Endothelial cell (in vitro differentiated cells): ENCODE measurements at regions not wholly inside any gene's neighbourhood (a gene's known extent, or its start where the extent isn't known, plus 50 kb on each side); places are given as distances from the start of the nearest gene placed in this dataset.

Source experiments
- DNase-seq: peaks from one replicate; pipeline ENCODE4 v3.0.0; 2021; ENCODE audit warnings: low spot score
- H3K27ac Mint-ChIP-seq: one replicate; pipeline ENCODE4 v1.8.0; 2021; ENCODE audit warnings: mixed read lengths, inconsistent platforms; ENCODE audit not compliant: unreplicated experiment
- H3K27me3 Mint-ChIP-seq: one replicate; pipeline ENCODE4 v1.8.0; 2021; ENCODE audit warnings: mild to moderate bottlenecking, moderate library complexity, mixed read lengths, inconsistent platforms; ENCODE audit not compliant: unreplicated experiment
- H3K36me3 Mint-ChIP-seq: one replicate; pipeline ENCODE4 v1.8.0; 2021; ENCODE audit warnings: mild to moderate bottlenecking, low read depth, mixed read lengths, inconsistent platforms; ENCODE audit not compliant: unreplicated experiment
- H3K4me1 Mint-ChIP-seq: one replicate; pipeline ENCODE4 v1.8.0; 2021; ENCODE audit warnings: mild to moderate bottlenecking, mixed read lengths, inconsistent platforms; ENCODE audit not compliant: unreplicated experiment
- H3K4me3 Mint-ChIP-seq: one replicate; pipeline ENCODE4 v1.8.0; 2021; ENCODE audit warnings: mild to moderate bottlenecking, mixed read lengths, inconsistent platforms; ENCODE audit not compliant: unreplicated experiment
- H3K9me3 Mint-ChIP-seq: one replicate; pipeline ENCODE4 v1.8.0; 2021; ENCODE audit warnings: mixed read lengths, inconsistent platforms; ENCODE audit not compliant: unreplicated experiment
- CTCF ChIP-seq: fragments of 200-600 bp; sonication (generic); IDR thresholded peaks from one replicate; pipeline ENCODE4 v1.5.0; 2021; ENCODE audit warnings: antibody characterized with exemption; ENCODE audit not compliant: unreplicated experiment

GRCh38 chr12:91793676-91794075, 352.0 kb downstream of the BTG1 start:
- DNase-seq, result no peak
- H3K27ac Mint-ChIP-seq, result no peak overlapping the region
- no peak overlapping the region for H3K4me3 Mint-ChIP-seq
- TF ChIP-seq CTCF, result no peak
- H3K27me3 Mint-ChIP-seq, result peaks cover 1% of the 10 kb centered on the region
- no peaks in the 10 kb centered on the region for H3K9me3 Mint-ChIP-seq
- H3K36me3 Mint-ChIP-seq, result no peaks in the 10 kb centered on the region
- H3K4me1 Mint-ChIP-seq, result no peaks in the 10 kb centered on the region

- H3K27ac Mint-ChIP-seq, result no peak overlapping the region
- no peak for TF ChIP-seq CTCF
- no peaks in the 10 kb centered on the region for H3K36me3 Mint-ChIP-seq
- no peak overlapping the region for H3K4me3 Mint-ChIP-seq
- DNase-seq, result no peak
- no peaks in the 10 kb centered on the region for H3K9me3 Mint-ChIP-seq
- no peaks in the 10 kb centered on the region for H3K4me1 Mint-ChIP-seq
- peaks cover 1% of the 10 kb centered on the region for H3K27me3 Mint-ChIP-seq
These were observed 353.0 kb downstream of the BTG1 start for GRCh38 chr12:91792597-91792996.

DNA sequence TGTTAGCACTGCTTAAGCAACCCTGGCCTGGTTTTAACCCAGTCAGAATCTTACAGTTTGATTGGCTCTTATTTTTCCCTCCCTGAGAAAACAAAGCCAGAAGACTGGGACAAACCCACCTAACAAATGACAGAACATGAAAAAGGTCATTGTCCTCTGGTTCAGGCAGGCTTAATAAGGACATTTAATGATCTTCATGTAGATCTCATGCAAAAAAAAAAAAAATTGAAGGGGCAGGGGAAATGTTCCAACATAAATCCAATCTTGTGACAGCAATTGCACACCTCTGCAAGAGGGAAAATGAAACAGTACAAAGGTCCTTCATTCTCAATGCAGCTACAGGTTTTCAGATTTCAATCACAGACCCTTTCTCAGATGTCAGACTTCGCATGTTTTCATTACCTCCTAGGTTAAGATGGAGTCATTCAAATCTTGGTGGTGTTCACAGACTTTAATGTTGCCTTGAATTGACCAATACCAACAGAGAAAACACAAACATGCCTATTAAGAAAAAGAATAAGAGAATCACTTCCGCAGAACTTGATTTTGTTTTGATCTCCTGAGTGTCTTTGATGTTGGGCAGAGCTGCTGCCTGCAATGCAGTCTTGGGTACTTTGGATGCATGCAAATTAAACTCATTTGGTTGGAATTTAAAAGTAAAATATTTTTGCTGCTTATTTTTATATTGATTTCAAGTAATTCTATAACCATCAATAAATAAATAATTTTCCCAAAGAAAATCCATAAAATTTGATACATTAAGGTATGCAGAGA, 359.0 kb downstream of the BTG1 start:
- Mint-ChIP-seq H3K4me1 (no peaks in the 10 kb centered on the region), H3K27ac (no peak overlapping the region), H3K27me3 (peaks cover 1% of the 10 kb centered on the region), H3K36me3 (no peaks in the 10 kb centered on the region), H3K4me3 (no peak overlapping the region), H3K9me3 (no peaks in the 10 kb centered on the region)
- DNase-seq, result no peak
- TF ChIP-seq CTCF, result no peak

DNA sequence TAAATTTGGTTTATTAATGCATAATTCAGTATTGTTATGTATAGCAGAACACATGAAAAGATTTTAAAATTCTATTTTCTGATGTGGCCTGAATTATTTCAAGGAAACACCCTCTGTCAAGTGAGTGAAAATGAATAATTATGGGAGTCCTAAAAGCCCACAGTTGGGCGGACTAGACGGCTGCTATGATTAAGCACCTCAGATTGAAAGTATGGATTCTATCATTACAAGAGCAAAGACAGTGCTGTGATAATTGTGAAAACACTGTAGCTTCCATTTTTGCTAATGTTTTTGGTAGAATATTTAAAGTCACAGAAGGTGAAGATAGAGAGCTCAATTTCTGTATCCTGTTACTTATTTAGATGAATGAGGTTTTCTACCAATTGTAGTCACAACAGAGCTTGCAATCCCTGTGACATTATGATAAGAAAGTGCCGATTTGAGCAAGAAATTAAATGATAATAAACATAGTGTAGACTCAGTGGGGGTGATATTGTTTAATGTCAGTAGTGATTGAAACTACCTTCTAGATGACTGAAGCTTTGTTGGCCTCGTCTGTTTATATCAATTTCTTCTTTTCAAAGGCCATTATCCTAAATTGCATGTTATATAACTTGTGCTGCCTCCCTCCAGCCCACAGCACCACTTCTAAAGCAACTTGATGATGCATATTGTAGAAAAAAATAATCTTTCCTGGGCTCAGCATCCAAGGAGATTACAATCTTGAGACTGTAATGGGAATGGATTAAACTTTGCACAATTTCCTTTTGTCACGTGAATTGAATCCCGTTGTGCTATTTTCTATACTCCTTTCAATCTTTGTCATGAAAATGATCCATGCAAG, 359.8 kb downstream of the BTG1 start:
- Mint-ChIP-seq H3K4me1 (no peaks in the 10 kb centered on the region), H3K27me3 (no peaks in the 10 kb centered on the region), H3K27ac (no peak overlapping the region), H3K36me3 (no peaks in the 10 kb centered on the region), H3K9me3 (no peaks in the 10 kb centered on the region), H3K4me3 (no peak overlapping the region)
- TF ChIP-seq CTCF, result no peak
- DNase-seq, result no peak

DNA sequence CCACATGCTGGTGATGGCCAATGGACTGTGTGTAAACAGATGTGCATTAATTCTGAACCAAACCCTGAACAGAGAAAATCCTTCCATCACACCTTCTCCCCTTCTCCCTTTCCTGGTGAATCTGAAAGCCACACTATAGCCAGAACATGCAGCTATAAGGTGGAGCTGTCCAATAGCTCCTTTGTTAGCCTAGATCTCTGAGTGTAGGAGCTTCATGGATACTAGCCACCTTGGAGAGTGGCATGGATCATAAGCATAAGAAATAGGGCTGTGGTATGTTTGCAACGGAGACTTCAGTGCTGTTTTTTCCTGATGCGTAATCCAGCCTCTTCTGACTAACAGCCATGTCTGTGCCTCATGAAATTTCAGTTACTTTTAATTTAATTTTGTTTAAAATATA, 364.5 kb downstream of the BTG1 start:
- H3K27ac Mint-ChIP-seq, result no peak overlapping the region
- H3K4me3 Mint-ChIP-seq, result no peak overlapping the region
- no peaks in the 10 kb centered on the region for H3K27me3 Mint-ChIP-seq
- no peak for DNase-seq
- H3K9me3 Mint-ChIP-seq, result no peaks in the 10 kb centered on the region
- H3K36me3 Mint-ChIP-seq, result no peaks in the 10 kb centered on the region
- no peaks in the 10 kb centered on the region for H3K4me1 Mint-ChIP-seq
- TF ChIP-seq CTCF, result no peak
